ENCODE measurements at regions not wholly inside any gene's neighbourhood (a gene's known extent, or its start where the extent isn't known, plus 50 kb on each side); places are given as distances from the start of the nearest gene placed in this dataset.

GRCh38 chr10:44435196-44435595 lies 50.3 kb upstream of the CXCL12 start:
- Mint-ChIP-seq H3K4me3 (no peak overlapping the region), H3K27me3 (no peaks in the 10 kb centered on the region), H3K36me3 (ENCODE audit: low read depth) (no peaks in the 10 kb centered on the region), H3K27ac (no peak overlapping the region), H3K9me3 (peaks cover 3% of the 10 kb centered on the region), H3K4me1 (no peaks in the 10 kb centered on the region)
- ChIA-PET CTCF (no interaction called here), POLR2A (no interaction called here)
- no peak for DNase-seq

- H3K4me3 Mint-ChIP-seq: no peak overlapping the region
Observed at GRCh38 chr10:44436240-44436639, 51.3 kb upstream of the CXCL12 start.

GRCh38 chr10:44437840-44438511 lies 53.1 kb upstream of the CXCL12 start:
- H3K27me3 Mint-ChIP-seq: no peaks in the 10 kb centered on the region
- no peak for DNase-seq
- POLR2A ChIA-PET: no interaction called here
- CTCF ChIA-PET: no interaction called here
- peaks cover 3% of the 10 kb centered on the region for H3K9me3 Mint-ChIP-seq
- H3K4me3 Mint-ChIP-seq: no peak overlapping the region
- H3K36me3 Mint-ChIP-seq (ENCODE audit: low read depth): no peaks in the 10 kb centered on the region
- H3K4me1 Mint-ChIP-seq: no peaks in the 10 kb centered on the region
- no peak overlapping the region for H3K27ac Mint-ChIP-seq

More at GRCh38 chr10:44436240-44436639, 51.3 kb upstream of the CXCL12 start:
- CTCF ChIA-PET: no interaction called here
- Mint-ChIP-seq H3K27me3 (no peaks in the 10 kb centered on the region), H3K9me3 (peaks cover 3% of the 10 kb centered on the region), H3K4me1 (no peaks in the 10 kb centered on the region), H3K36me3 (ENCODE audit: low read depth) (no peaks in the 10 kb centered on the region), H3K27ac (no peak overlapping the region)
- DNase-seq: no peak
- POLR2A ChIA-PET: no interaction called here

- H3K27ac Mint-ChIP-seq: no peak overlapping the region
- H3K4me1 Mint-ChIP-seq: no peaks in the 10 kb centered on the region
- no peak overlapping the region for H3K4me3 Mint-ChIP-seq
- H3K9me3 Mint-ChIP-seq: peaks cover 3% of the 10 kb centered on the region
- POLR2A ChIA-PET: no interaction called here
- H3K27me3 Mint-ChIP-seq: no peaks in the 10 kb centered on the region
- DNase-seq: no peak
- CTCF ChIA-PET: no interaction called here
- H3K36me3 Mint-ChIP-seq (ENCODE audit: low read depth): no peaks in the 10 kb centered on the region
Observed at GRCh38 chr10:44439239-44439957, 54.5 kb upstream of the CXCL12 start.

GRCh38 chr10:44439958-44440244 lies 55.0 kb upstream of the CXCL12 start:
- no peaks in the 10 kb centered on the region for H3K36me3 Mint-ChIP-seq (ENCODE audit: low read depth)
- peaks cover 3% of the 10 kb centered on the region for H3K9me3 Mint-ChIP-seq
- H3K27me3 Mint-ChIP-seq: no peaks in the 10 kb centered on the region
- H3K4me3 Mint-ChIP-seq: no peak overlapping the region
- H3K27ac Mint-ChIP-seq: no peak overlapping the region
- ChIA-PET CTCF (no interaction called here), POLR2A (no interaction called here)
- no peak for DNase-seq
- H3K4me1 Mint-ChIP-seq: no peaks in the 10 kb centered on the region

- ChIA-PET POLR2A (no interaction called here), CTCF (interaction anchor here (1.1 kb wide), 1 partner anchor 24 kb away, joined by 3 read pairs; no protein-coding TSS in a partner anchor)
- Mint-ChIP-seq H3K4me1 (no peaks in the 10 kb centered on the region), H3K27me3 (no peaks in the 10 kb centered on the region), H3K4me3 (no peak overlapping the region), H3K36me3 (ENCODE audit: low read depth) (no peaks in the 10 kb centered on the region), H3K27ac (no peak overlapping the region), H3K9me3 (peaks cover 2% of the 10 kb centered on the region)
- DNase-seq: no peak
Observed at GRCh38 chr10:44457259-44457658, 72.4 kb upstream of the CXCL12 start.

GRCh38 chr10:44458671-44459413 lies 73.9 kb upstream of the CXCL12 start:
- H3K4me3 Mint-ChIP-seq: no peak overlapping the region
- H3K9me3 Mint-ChIP-seq: peaks cover 2% of the 10 kb centered on the region
- ChIA-PET POLR2A (no interaction called here), CTCF (no interaction called here)
- H3K27ac Mint-ChIP-seq: no peak overlapping the region
- no peaks in the 10 kb centered on the region for H3K4me1 Mint-ChIP-seq
- DNase-seq: no peak
- no peaks in the 10 kb centered on the region for H3K36me3 Mint-ChIP-seq (ENCODE audit: low read depth)
- H3K27me3 Mint-ChIP-seq: no peaks in the 10 kb centered on the region

GRCh38 chr10:44459671-44460070 lies 74.8 kb upstream of the CXCL12 start:
- ChIA-PET CTCF (no interaction called here), POLR2A (no interaction called here)
- no peak for DNase-seq
- Mint-ChIP-seq H3K4me1 (no peaks in the 10 kb centered on the region), H3K36me3 (ENCODE audit: low read depth) (no peaks in the 10 kb centered on the region), H3K4me3 (no peak overlapping the region), H3K9me3 (peaks cover 2% of the 10 kb centered on the region), H3K27me3 (no peaks in the 10 kb centered on the region), H3K27ac (no peak overlapping the region)

GRCh38 chr10:44460416-44460815 lies 75.5 kb upstream of the CXCL12 start:
- H3K9me3 Mint-ChIP-seq: peaks cover 2% of the 10 kb centered on the region
- H3K27ac Mint-ChIP-seq: no peak overlapping the region
- H3K36me3 Mint-ChIP-seq (ENCODE audit: low read depth): no peaks in the 10 kb centered on the region
- H3K27me3 Mint-ChIP-seq: no peaks in the 10 kb centered on the region
- ChIA-PET CTCF (no interaction called here), POLR2A (no interaction called here)
- no peak overlapping the region for H3K4me3 Mint-ChIP-seq
- H3K4me1 Mint-ChIP-seq: no peaks in the 10 kb centered on the region
- no peak for DNase-seq

GRCh38 chr10:44462338-44462914 lies 77.5 kb upstream of the CXCL12 start:
- DNase-seq: no peak
- no peak overlapping the region for H3K27ac Mint-ChIP-seq
- H3K4me3 Mint-ChIP-seq: no peak overlapping the region
- no peaks in the 10 kb centered on the region for H3K36me3 Mint-ChIP-seq (ENCODE audit: low read depth)
- H3K9me3 Mint-ChIP-seq: no peaks in the 10 kb centered on the region
- no peaks in the 10 kb centered on the region for H3K27me3 Mint-ChIP-seq
- ChIA-PET CTCF (no interaction called here), POLR2A (no interaction called here)
- no peaks in the 10 kb centered on the region for H3K4me1 Mint-ChIP-seq

GRCh38 chr10:44463511-44464121 lies 78.7 kb upstream of the CXCL12 start:
- H3K36me3 Mint-ChIP-seq (ENCODE audit: low read depth): no peaks in the 10 kb centered on the region
- CTCF ChIA-PET: no interaction called here
- POLR2A ChIA-PET: no interaction called here
- no peak overlapping the region for H3K4me3 Mint-ChIP-seq
- H3K4me1 Mint-ChIP-seq: no peaks in the 10 kb centered on the region
- H3K27ac Mint-ChIP-seq: no peak overlapping the region
- DNase-seq: no peak
- no peaks in the 10 kb centered on the region for H3K9me3 Mint-ChIP-seq
- no peaks in the 10 kb centered on the region for H3K27me3 Mint-ChIP-seq

- Mint-ChIP-seq H3K4me3 (no peak overlapping the region), H3K4me1 (no peaks in the 10 kb centered on the region), H3K27me3 (no peaks in the 10 kb centered on the region), H3K36me3 (ENCODE audit: low read depth) (no peaks in the 10 kb centered on the region), H3K27ac (no peak overlapping the region), H3K9me3 (no peaks in the 10 kb centered on the region)
- DNase-seq: no peak
- ChIA-PET CTCF (no interaction called here), POLR2A (no interaction called here)
Observed at GRCh38 chr10:44464503-44464902, 79.6 kb upstream of the CXCL12 start.

- H3K4me1 Mint-ChIP-seq: no peaks in the 10 kb centered on the region
- CTCF ChIA-PET: no interaction called here
- DNase-seq: no peak
Observed at GRCh38 chr10:44465401-44466115, 80.7 kb upstream of the CXCL12 start.

More at GRCh38 chr10:44465401-44466115, 80.7 kb upstream of the CXCL12 start:
- Mint-ChIP-seq H3K27ac (no peak overlapping the region), H3K9me3 (no peaks in the 10 kb centered on the region), H3K4me3 (no peak overlapping the region), H3K36me3 (ENCODE audit: low read depth) (no peaks in the 10 kb centered on the region), H3K27me3 (no peaks in the 10 kb centered on the region)
- POLR2A ChIA-PET: no interaction called here

Measured in activated CD4-positive, alpha-beta memory T cell treated with anti-CD3 and anti-CD28 coated beads, Interleukin-2, amount 10 ng/mL, durations not matched to agents 7 days and 5 days (primary cell).